ENCODE measurements at regions not wholly inside any gene's neighbourhood (a gene's known extent, or its start where the extent isn't known, plus 50 kb on each side); places are given as distances from the start of the nearest gene placed in this dataset.

DNA sequence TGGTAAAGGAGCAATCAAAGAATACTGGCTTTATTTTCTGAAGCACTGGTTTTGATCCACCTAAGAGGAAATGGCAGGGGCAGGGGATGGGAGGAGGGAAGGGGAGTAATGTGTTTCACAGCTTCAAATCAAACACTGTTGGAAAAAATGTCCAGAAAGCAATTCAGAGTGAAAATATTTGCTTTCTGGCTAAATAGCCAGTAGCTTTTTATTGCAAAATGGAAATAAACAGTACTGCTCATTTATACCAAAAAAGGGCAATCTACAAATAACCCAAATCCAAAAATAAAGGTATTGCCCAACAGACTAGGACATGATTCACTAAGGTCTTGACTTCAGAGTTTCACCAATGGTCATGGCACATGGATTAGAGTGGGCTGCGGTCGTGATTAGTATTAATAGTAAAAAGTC lies 279.3 kb upstream of the THBS1 start:
- TF ChIP-seq POLR2A (IDR thresholded peaks at IDR 0.05), result no peak
- TF ChIP-seq, protein P1, sequence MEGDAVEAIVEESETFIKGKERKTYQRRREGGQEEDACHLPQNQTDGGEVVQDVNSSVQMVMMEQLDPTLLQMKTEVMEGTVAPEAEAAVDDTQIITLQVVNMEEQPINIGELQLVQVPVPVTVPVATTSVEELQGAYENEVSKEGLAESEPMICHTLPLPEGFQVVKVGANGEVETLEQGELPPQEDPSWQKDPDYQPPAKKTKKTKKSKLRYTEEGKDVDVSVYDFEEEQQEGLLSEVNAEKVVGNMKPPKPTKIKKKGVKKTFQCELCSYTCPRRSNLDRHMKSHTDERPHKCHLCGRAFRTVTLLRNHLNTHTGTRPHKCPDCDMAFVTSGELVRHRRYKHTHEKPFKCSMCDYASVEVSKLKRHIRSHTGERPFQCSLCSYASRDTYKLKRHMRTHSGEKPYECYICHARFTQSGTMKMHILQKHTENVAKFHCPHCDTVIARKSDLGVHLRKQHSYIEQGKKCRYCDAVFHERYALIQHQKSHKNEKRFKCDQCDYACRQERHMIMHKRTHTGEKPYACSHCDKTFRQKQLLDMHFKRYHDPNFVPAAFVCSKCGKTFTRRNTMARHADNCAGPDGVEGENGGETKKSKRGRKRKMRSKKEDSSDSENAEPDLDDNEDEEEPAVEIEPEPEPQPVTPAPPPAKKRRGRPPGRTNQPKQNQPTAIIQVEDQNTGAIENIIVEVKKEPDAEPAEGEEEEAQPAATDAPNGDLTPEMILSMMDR (IDR thresholded peaks at IDR 0.05 in 4 of 5, conservative IDR thresholded peaks at IDR 0.05 in 1 of 5), result no peak
